A673 (cell line): ENCODE measurements at regions not wholly inside any gene's neighbourhood (a gene's known extent, or its start where the extent isn't known, plus 50 kb on each side); places are given as distances from the start of the nearest gene placed in this dataset.

Experiments
- EZH2 ChIP-seq: fragments of 200-600 bp; sonication (generic); IDR thresholded peaks from 2 replicates; pipeline ENCODE4 v1.6.1; 2017; ENCODE audit warnings: borderline replicate concordance, low read depth, mild to moderate bottlenecking, mixed read lengths, antibody characterized with exemption, low read length; ENCODE audit not compliant: poor library complexity, severe bottlenecking
- TF ChIP-seq, protein P1 (sequence below): fragments of 300-800, 200-600 bp; sonication (generic); conservative IDR thresholded peaks from 2 replicates; pipeline ENCODE4 v1.5.1; 2017; ENCODE audit warnings: low read depth, mild to moderate bottlenecking, antibody characterized with exemption, low read length, moderate library complexity, mixed read lengths

DNA sequence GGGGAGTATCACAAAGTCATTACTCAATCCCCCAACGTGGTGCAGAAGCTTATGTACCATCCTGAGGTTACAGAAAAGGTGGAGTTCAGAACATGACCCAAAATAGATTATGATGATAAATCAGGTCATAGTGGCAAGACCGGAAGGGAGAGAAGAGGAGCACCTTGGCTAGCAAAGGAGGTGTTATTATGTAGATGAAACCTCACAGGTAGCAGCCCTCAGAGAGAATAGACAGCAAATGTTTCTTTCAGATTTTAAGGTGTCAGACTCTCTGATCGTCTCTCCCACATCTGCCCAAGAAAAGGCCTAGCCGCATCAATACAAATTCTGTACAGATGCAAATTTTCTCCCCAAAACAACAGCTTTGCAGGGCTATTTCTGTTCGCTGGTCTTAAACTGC lies 88.3 kb upstream of the SEMA3D start:
- TF ChIP-seq, protein P1, sequence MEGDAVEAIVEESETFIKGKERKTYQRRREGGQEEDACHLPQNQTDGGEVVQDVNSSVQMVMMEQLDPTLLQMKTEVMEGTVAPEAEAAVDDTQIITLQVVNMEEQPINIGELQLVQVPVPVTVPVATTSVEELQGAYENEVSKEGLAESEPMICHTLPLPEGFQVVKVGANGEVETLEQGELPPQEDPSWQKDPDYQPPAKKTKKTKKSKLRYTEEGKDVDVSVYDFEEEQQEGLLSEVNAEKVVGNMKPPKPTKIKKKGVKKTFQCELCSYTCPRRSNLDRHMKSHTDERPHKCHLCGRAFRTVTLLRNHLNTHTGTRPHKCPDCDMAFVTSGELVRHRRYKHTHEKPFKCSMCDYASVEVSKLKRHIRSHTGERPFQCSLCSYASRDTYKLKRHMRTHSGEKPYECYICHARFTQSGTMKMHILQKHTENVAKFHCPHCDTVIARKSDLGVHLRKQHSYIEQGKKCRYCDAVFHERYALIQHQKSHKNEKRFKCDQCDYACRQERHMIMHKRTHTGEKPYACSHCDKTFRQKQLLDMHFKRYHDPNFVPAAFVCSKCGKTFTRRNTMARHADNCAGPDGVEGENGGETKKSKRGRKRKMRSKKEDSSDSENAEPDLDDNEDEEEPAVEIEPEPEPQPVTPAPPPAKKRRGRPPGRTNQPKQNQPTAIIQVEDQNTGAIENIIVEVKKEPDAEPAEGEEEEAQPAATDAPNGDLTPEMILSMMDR = no peak
- TF ChIP-seq EZH2 = no peak
